ENCODE measurements at regions not wholly inside any gene's neighbourhood (a gene's known extent, or its start where the extent isn't known, plus 50 kb on each side); places are given as distances from the start of the nearest gene placed in this dataset.

GRCh38 chr16:18069683-18070082, 266.9 kb downstream of the NPIPA8 start:
- TF ChIP-seq CTCF (IDR thresholded peaks at IDR 0.05) = no peak
- TF ChIP-seq EP300 (IDR thresholded peaks at IDR 0.05) = no peak
- TF ChIP-seq POLR2A (IDR thresholded peaks at IDR 0.05) = no peak

All from ovary (tissue), 3 donors.